Stimulated activated naive CD8-positive, alpha-beta T cell treated with anti-CD3 and anti-CD28 coated beads, Interleukin-15, Interleukin-2, amounts not matched to agents 100 U/mL and 50 U/mL, for 24 hours (primary cell): ENCODE measurements at regions not wholly inside any gene's neighbourhood (a gene's known extent, or its start where the extent isn't known, plus 50 kb on each side); places are given as distances from the start of the nearest gene placed in this dataset.
A peak's percentile ranks its signal among the peaks of the same experiment; 100 is the strongest.

Experiments
- ATAC-seq: fragments of 150-1000 bp; cut with Tn5 transposase; one replicate; pipeline ENCODE4 v1.10.0; 2021
- DNase-seq: peaks from one replicate; pipeline ENCODE4 v3.0.0; 2021

- DNase-seq (no peak), ATAC-seq (no peak)
Observed at GRCh38 chr9:28834156-28834555, 1260.9 kb upstream of the C9orf72 start.

DNA sequence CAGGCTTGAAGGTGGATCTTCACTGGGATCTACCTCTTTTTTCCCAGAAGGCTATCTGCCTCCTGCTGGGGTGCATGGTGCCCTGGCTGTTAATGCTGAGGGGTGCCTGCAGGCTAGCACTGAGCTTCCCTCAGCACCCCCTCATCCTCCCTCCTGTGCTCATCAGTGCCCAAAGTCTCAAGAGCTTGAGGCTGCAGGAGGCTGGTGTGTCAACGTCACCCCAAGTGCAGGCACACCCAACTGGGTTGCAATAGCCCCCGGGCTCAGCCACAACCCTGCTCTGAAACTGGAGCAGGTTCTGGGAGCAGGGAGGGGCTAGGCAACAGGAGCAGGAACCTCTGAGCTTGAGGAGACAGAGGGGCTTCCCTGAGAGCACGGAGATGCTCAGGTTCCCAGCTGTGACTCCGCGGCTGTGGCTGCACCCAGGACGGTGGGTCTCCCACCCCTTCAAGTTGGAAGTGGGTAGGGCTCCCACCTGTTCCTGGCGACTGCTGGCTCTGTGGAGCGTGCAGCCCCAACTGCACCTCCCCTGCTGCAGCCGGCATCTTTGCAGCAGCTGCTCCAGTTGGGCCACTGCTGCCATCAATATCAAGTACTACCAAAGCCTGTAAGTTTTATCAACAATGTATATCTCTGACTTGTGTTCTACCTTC lies 1266.6 kb upstream of the C9orf72 start:
- ATAC-seq (peak; percentile 19), DNase-seq (no peak)

GRCh38 chr9:28841775-28842174 lies 1268.5 kb upstream of the C9orf72 start:
- DNase-seq, result no peak
- no peak for ATAC-seq

DNA sequence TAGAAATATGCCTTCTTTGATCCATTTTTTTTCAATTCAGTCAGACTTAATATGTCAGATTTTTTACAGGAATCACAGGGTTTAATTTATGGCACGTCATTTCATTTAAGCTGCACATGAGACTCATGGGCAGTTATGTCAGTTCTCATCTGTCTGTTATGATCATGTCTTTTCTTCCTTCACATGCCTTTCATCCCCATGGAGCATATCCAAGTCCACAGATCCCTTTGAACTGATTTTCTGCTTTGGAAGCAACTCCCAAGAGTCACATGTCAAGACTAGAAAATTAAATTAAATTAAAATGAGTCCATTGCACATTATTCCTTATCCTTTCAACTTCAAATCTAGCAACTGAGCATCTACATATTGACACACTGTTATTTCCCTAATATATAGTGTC lies 1274.0 kb upstream of the C9orf72 start:
- DNase-seq, result no peak
- no peak for ATAC-seq

DNA sequence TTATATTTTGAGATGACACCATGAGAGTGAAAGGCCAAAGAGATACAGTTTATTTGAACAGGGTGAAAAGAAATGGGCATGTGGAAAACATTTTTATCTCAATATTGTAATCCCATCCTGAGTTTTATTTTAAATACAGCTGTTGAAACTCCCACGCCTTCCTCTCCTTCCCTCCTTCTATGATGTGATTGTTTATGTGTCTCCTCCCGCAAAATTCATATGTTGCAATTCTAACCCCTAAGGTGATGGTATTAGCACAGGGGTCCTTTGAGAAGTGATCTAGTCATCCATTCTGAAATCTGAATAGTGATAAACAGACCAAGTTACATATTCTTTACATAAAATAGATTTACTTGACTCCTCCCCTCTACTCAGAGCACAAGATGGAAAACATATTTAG lies 1275.4 kb upstream of the C9orf72 start:
- no peak for DNase-seq
- ATAC-seq, result no peak

GRCh38 chr9:28853477-28853876 lies 1280.2 kb upstream of the C9orf72 start:
- ATAC-seq, result no peak
- DNase-seq, result no peak

DNA sequence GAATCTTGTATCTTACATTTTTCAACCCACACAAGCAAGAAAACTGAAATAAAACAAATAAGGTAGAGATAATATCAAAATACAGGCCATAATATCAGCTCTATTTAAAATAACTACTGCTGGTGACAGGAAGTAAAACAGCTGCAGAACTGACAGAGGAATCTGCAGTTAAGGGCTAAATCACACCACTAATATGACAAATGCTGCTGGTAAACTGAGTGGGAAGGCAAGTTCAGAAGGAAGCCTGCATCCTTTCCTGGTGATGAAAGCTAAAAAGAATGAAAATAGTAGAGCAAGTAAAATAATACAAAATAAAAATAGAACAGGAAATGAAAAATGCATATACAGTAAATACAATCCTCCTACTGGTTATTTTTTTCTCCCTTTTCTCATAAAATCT lies 1293.7 kb upstream of the C9orf72 start:
- ATAC-seq (no peak), DNase-seq (no peak)

GRCh38 chr9:28868228-28868990 lies 1295.1 kb upstream of the C9orf72 start:
- ATAC-seq, result no peak
- no peak for DNase-seq

GRCh38 chr9:28882529-28882928 lies 1309.2 kb upstream of the C9orf72 start:
- DNase-seq (no peak), ATAC-seq (no peak)

- ATAC-seq, result no peak
- DNase-seq, result no peak
Observed at GRCh38 chr9:28883234-28883633, 1310.0 kb upstream of the C9orf72 start.

DNA sequence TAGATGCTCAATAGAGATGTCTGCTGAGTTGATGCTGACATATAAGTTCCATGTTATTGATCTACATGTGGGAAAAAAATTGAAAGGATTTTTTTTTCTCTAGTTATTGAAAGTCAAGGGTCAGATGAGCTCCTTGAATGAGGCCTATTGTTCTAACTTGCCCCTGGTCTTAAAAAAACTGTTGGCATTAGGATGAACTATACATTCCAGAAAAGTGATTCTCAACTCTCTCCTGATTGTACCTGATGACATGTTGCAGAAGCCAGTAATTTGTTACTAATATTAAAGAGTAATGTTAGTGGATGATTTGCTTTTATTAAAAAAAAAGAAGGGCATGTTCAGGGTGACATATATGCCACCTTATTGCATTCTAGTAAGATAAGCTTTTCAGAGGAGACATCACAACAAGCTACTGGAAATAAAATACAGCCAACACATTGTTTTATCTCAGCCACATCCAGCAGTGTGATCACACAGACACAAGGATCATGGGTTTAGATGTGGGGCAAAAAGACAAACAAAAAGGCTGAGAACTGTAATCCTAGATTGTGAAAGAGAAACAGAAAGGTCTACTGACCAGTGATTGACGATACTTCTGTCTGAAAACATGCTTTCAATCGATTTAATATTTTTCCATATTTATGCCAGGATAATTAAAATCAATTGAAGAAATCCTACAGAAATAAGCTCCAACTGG lies 1314.1 kb upstream of the C9orf72 start:
- ATAC-seq (no peak), DNase-seq (no peak)

DNA sequence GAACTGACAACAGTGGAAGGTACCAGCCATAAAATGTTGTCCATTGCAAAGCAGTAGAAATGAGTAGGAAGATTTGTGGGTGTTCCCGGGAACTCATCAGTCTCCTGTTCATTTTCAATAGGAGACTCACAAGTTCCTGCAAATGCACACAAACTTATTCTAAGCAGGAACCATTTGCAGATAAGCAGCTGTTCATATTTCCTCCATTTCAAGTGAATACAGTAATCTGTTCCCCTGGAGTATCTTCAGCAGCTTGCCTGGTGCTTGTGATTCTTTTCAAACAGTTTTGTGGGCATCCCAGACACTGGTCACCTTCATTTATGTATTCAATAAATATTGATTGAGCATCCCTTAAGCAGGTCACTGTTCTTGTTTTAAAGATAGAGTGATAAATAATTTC lies 1315.5 kb upstream of the C9orf72 start:
- DNase-seq (no peak), ATAC-seq (no peak)

DNA sequence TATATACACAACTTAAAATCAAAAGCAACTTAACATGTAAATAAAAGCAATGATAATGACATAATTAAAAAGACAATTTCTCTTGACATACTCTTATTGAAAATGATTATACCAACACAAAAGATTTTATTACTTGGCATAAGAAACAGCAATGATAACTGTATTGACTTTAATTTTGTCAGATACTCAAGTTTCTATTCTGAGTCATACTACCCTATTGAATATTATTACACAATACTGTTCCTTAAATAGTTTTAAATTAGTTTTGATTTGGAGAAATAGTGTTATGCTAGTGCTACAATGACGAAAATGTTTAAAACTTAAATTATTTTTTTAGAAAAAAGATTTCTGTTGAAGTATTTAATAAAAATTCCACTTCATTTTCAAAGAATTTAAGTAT lies 1319.3 kb upstream of the C9orf72 start:
- DNase-seq, result no peak
- no peak for ATAC-seq

DNA sequence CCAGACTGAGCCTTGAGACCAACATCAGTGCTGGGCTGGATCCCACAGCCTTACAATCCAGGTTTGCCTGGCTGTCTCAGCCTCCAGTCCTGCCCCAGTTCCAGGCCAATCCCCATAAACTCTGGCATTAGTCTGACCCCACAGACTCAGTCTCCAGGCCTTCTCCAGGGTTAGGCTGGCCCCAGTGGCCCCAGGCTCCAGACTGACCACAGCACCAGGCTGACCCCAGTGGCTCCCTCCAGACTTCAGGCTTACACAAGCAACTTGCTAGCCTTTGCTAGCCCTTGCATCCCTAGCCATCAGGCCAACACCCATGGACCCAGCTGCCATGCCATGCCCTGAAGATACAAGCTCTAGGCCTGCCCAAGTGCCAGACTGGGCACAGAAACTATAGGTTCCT lies 1326.0 kb upstream of the C9orf72 start:
- no peak for ATAC-seq
- DNase-seq, result no peak

- ATAC-seq (no peak), DNase-seq (no peak)
Observed at GRCh38 chr9:28899926-28900325, 1326.6 kb upstream of the C9orf72 start.

DNA sequence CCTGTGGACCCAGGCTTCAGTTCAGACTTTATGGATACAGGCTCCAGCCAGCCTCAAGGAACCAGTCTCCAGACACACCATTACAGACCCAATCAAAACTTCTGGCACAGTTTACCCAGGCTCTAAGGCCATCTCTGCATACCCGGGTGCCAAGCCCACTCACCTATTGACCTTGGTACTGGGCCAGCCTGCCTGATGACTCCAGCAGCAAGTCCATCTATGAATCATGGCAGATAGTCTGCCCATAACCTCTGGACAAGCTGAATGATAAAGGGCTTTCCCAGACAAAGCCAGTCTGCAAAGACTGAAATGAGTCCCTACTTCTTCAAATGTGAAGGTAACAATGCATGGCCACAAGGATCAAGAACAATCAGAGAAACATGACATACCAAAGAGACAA lies 1327.1 kb upstream of the C9orf72 start:
- no peak for ATAC-seq
- DNase-seq, result no peak

GRCh38 chr9:28909526-28909925 lies 1336.2 kb upstream of the C9orf72 start:
- DNase-seq (no peak), ATAC-seq (no peak)

GRCh38 chr9:28912621-28913020 lies 1339.3 kb upstream of the C9orf72 start:
- DNase-seq (no peak), ATAC-seq (no peak)

- ATAC-seq (no peak), DNase-seq (no peak)
Observed at GRCh38 chr9:28915202-28915930, 1342.1 kb upstream of the C9orf72 start.

- no peak for DNase-seq
- ATAC-seq, result no peak
Observed at GRCh38 chr9:28916348-28916747, 1343.1 kb upstream of the C9orf72 start.

- DNase-seq (no peak), ATAC-seq (no peak)
Observed at GRCh38 chr9:28921857-28922500, 1348.7 kb upstream of the C9orf72 start.

- DNase-seq (no peak), ATAC-seq (no peak)
Observed at GRCh38 chr9:28922891-28923290, 1349.6 kb upstream of the C9orf72 start.
